Ureter (tissue), 1 donor: ENCODE measurements at regions not wholly inside any gene's neighbourhood (a gene's known extent, or its start where the extent isn't known, plus 50 kb on each side); places are given as distances from the start of the nearest gene placed in this dataset.
"Not testable (repeated sequence)": the region's sequence is repeated elsewhere in the genome, so short reads cannot be mapped to it uniquely, and the experiment has no call there.

Experiments used
- DNase-seq: peaks from one replicate; pipeline ENCODE4 v3.0.0-alpha.2; 2020; ENCODE audit warnings: low spot score
- donor health status: DM: yes; HTN: yes; CAD: no.

DNA sequence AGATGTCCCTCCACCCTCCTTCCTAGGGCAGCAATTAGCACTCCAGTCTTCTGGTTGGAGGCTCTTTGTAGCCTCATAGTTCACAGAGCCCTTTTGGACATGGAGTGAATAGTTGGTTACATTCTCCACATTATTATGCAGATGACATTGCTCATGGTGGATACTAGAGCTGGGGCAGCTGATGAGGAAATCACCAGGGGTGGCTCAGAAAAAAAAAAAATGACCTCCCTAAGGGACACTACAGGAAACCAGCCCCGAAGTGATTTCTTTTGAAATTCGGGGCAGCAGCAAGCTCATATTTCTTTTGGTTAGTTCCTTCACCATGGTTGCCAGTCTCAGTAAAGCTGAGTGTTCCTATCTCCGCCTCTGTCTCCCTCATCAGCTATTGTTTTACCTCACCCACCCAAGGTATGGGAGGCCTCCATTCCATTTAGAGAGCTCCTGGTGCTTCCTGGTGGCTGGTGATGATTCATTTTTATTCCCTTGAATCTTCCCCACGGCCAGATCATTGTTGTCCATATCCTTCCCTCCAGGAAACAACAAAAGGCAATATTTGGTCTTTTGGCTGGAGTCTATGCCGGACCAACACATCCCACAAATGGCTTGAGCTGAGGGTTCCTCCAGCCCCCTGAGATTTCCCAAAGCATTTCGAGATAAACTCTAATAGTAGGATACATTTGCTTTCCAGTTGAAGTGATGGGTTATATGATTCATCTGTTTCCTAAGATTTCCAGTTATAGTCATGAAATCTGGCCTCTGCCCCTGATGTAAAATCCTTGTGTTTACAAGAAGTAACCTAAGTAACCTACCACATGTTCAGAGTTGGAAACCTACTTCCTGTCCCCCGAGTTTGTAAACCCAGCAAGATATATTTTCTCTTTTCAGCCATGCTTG lies 56.2 kb upstream of the NID2 start:
- no peak for DNase-seq

GRCh38 chr14:52122163-52122562 lies 53.3 kb upstream of the NID2 start:
- not testable (repeated sequence) for DNase-seq

GRCh38 chr14:52121441-52121840 lies 52.6 kb upstream of the NID2 start:
- no peak for DNase-seq

GRCh38 chr14:52119030-52119429 lies 50.2 kb upstream of the NID2 start:
- no peak for DNase-seq
